Fibroblast of lung (primary cell): ENCODE measurements at regions not wholly inside any gene's neighbourhood (a gene's known extent, or its start where the extent isn't known, plus 50 kb on each side); places are given as distances from the start of the nearest gene placed in this dataset.

ENCODE experiments used
- DNase-seq, 2 donors: peaks; one replicate each; pipeline versions ENCODE4 v3.0.0 to v3.0.0-alpha.2; 2010; ENCODE audit warnings: low read depth in 2 of 2
- H2AFZ ChIP-seq: 2 replicates; pipeline ENCODE4 v1.5.1; 2012; ENCODE audit warnings: low read length, control low read depth, inconsistent platforms
- H3K27ac ChIP-seq: 2 replicates; pipeline ENCODE4 v1.5.1; 2011; ENCODE audit warnings: low read length, control low read depth; ENCODE audit not compliant: insufficient read depth
- H3K27me3 ChIP-seq: 2 replicates; pipeline ENCODE4 v1.5.1; 2011; ENCODE audit warnings: mild to moderate bottlenecking, low read length; ENCODE audit not compliant: control insufficient read depth, insufficient read depth
- H3K36me3 ChIP-seq: 2 replicates; pipeline ENCODE4 v1.5.1; 2011; ENCODE audit warnings: low read length; ENCODE audit not compliant: control insufficient read depth, insufficient read depth
- H3K4me1 ChIP-seq: 2 replicates; pipeline ENCODE4 v1.5.1; 2011; ENCODE audit warnings: low read length; ENCODE audit not compliant: control insufficient read depth, insufficient read depth; ENCODE audit errors: extremely low read depth
- H3K4me2 ChIP-seq: 2 replicates; pipeline ENCODE4 v1.5.1; 2011; ENCODE audit warnings: low read length, control low read depth; ENCODE audit not compliant: insufficient read depth; ENCODE audit errors: extremely low read depth
- H3K4me3 ChIP-seq, 4 experiments: fragments of 200-600 bp in 1 of 4; sonication (generic) in 1 of 4; replicated peaks in 1 of 4; 2 replicates each; pipeline ENCODE4 v1.5.1; 2011 to 2016; ENCODE audit warnings: low read length in 4 of 4, low read depth in 3 of 4, mild to moderate bottlenecking in 3 of 4, control low read depth in 2 of 4, inconsistent platforms in 1 of 4, mixed read lengths in 1 of 4; ENCODE audit not compliant: insufficient read depth in 1 of 4; ENCODE audit errors: control extremely low read depth in 1 of 4
- H3K79me2 ChIP-seq: 2 replicates; pipeline ENCODE4 v1.5.1; 2012; ENCODE audit warnings: mild to moderate bottlenecking, low read length, inconsistent platforms; ENCODE audit not compliant: control insufficient read depth, insufficient read depth
- H3K9ac ChIP-seq: 2 replicates; pipeline ENCODE4 v1.5.1; 2011; ENCODE audit warnings: mild to moderate bottlenecking, low read length, control low read depth; ENCODE audit not compliant: insufficient read depth
- H3K9me3 ChIP-seq: 2 replicates; pipeline ENCODE4 v1.5.1; 2012; ENCODE audit warnings: low read depth, low read length; ENCODE audit not compliant: control insufficient read depth, insufficient read depth
- H4K20me1 ChIP-seq: 2 replicates; pipeline ENCODE4 v1.5.1; 2011; ENCODE audit warnings: low read length; ENCODE audit not compliant: control insufficient read depth, insufficient read depth; ENCODE audit errors: extremely low read depth
- CTCF ChIP-seq, 2 donors: IDR thresholded peaks in 1 of 2; conservative IDR thresholded peaks in 1 of 2; 1 replicate in 1 of 2; 2 replicates in 1 of 2; pipeline ENCODE4 v1.5.1; 2011 to 2012; ENCODE audit warnings: low read length in 2 of 2, control low read depth in 1 of 2, inconsistent platforms in 1 of 2, low read depth in 1 of 2, mild to moderate bottlenecking in 1 of 2
- EZH2 ChIP-seq: IDR thresholded peaks from 2 replicates; pipeline ENCODE4 v1.5.1; 2012; ENCODE audit warnings: low read length, control low read depth, mild to moderate bottlenecking; ENCODE audit errors: missing control alignments

- Histone ChIP-seq H4K20me1 (no peaks in the 10 kb centered on the region), H3K9me3 (no peaks in the 10 kb centered on the region), H3K27me3 (no peaks in the 10 kb centered on the region), H3K4me1 (no peaks in the 10 kb centered on the region), H3K4me2 (no peak overlapping the region), H3K4me3 (no peak overlapping the region), H3K79me2 (no peaks in the 10 kb centered on the region), H3K9ac (no peak overlapping the region), H3K36me3 (no peaks in the 10 kb centered on the region), H3K27ac (no peak overlapping the region), H2AFZ (no peak overlapping the region)
- DNase-seq: no peak
- TF ChIP-seq EZH2 (no peak), CTCF (conservative IDR thresholded peaks at IDR 0.05 in 1 of 2, IDR thresholded peaks at IDR 0.05 in 1 of 2; ENCODE audit: low read depth in 1 of 2, low read length in 2 of 2) (no peak)
Observed at GRCh38 chr5:103638979-103639378, 76.4 kb upstream of the NUDT12 start.

GRCh38 chr5:103624675-103625074, 62.1 kb upstream of the NUDT12 start:
- TF ChIP-seq CTCF (conservative IDR thresholded peaks at IDR 0.05 in 1 of 2, IDR thresholded peaks at IDR 0.05 in 1 of 2; ENCODE audit: low read depth in 1 of 2, low read length in 2 of 2) (no peak), EZH2 (no peak)
- DNase-seq: peak; percentile 30 to 83
- no peak overlapping the region for H3K27ac ChIP-seq
- no peaks in the 10 kb centered on the region for H3K36me3 ChIP-seq
- no peaks in the 10 kb centered on the region for H3K4me1 ChIP-seq
- H3K9ac ChIP-seq: no peak overlapping the region
- H4K20me1 ChIP-seq: no peaks in the 10 kb centered on the region
- H3K4me2 ChIP-seq: no peak overlapping the region
- H2AFZ ChIP-seq: no peak overlapping the region
- no peak overlapping the region for H3K4me3 ChIP-seq
- no peaks in the 10 kb centered on the region for H3K79me2 ChIP-seq
- H3K9me3 ChIP-seq: no peaks in the 10 kb centered on the region
- H3K27me3 ChIP-seq: no peaks in the 10 kb centered on the region

- H3K36me3 ChIP-seq: no peaks in the 10 kb centered on the region
- peak; percentile 74 to 99 for DNase-seq
- TF ChIP-seq EZH2 (no peak), CTCF (conservative IDR thresholded peaks at IDR 0.05 in 1 of 2, IDR thresholded peaks at IDR 0.05 in 1 of 2; ENCODE audit: low read depth in 1 of 2, low read length in 2 of 2) (no peak)
- no peak overlapping the region for H3K9ac ChIP-seq
- no peak overlapping the region for H3K4me2 ChIP-seq
- H3K27ac ChIP-seq: no peak overlapping the region
- no peaks in the 10 kb centered on the region for H3K4me1 ChIP-seq
- no peak overlapping the region for H3K4me3 ChIP-seq
- H3K27me3 ChIP-seq: no peaks in the 10 kb centered on the region
- no peaks in the 10 kb centered on the region for H3K79me2 ChIP-seq
- H4K20me1 ChIP-seq: no peaks in the 10 kb centered on the region
- no peaks in the 10 kb centered on the region for H3K9me3 ChIP-seq
- no peak overlapping the region for H2AFZ ChIP-seq
Observed at GRCh38 chr5:103624035-103624480, 61.5 kb upstream of the NUDT12 start.
